HL-60 (cell line): ENCODE measurements at regions not wholly inside any gene's neighbourhood (a gene's known extent, or its start where the extent isn't known, plus 50 kb on each side); places are given as distances from the start of the nearest gene placed in this dataset.

ENCODE experiments used
- CTCF ChIP-seq: IDR thresholded peaks from one replicate; pipeline ENCODE4 v1.5.1; 2011; ENCODE audit warnings: low read length, control low read depth, inconsistent platforms; ENCODE audit not compliant: insufficient read depth
- GABPA ChIP-seq: IDR thresholded peaks from 2 replicates; pipeline ENCODE4 v1.6.1; 2012; ENCODE audit warnings: low read depth
- POLR2AphosphoS5 ChIP-seq: IDR thresholded peaks from 2 replicates; pipeline ENCODE4 v1.6.1; 2012; ENCODE audit warnings: low read depth
- SPI1 ChIP-seq: IDR thresholded peaks from 2 replicates; pipeline ENCODE4 v1.6.1; 2012; ENCODE audit warnings: low read depth, mild to moderate bottlenecking, borderline replicate concordance

- TF ChIP-seq CTCF (no peak), POLR2AphosphoS5 (no peak), GABPA (no peak), SPI1 (no peak)
Observed at GRCh38 chr2:193946806-193947205, 1710.2 kb upstream of the SLC39A10 start.
